MCF 10A (cell line): ENCODE measurements at regions not wholly inside any gene's neighbourhood (a gene's known extent, or its start where the extent isn't known, plus 50 kb on each side); places are given as distances from the start of the nearest gene placed in this dataset.

ENCODE experiments used
- BruUV-seq: library from RNA; stranded (reverse); fragments of 400-500 nt; replicated peaks from 2 replicates; lab custom pipeline; 2021; lab: Mats Ljungman, UMichigan
- CTCF ChIA-PET: fragments of 300-600 bp; sonication (Branson Sonifier 250); formaldehyde crosslinking; extraction: SDS; loops from one replicate; lab custom pipeline; 2021; ENCODE audit warnings: antibody characterized with exemption, inconsistent platforms; lab: Yijun Ruan, JAX
- POLR2A ChIA-PET: fragments of 300-600, 350-650 bp; sonication (Branson Sonifier 250); formaldehyde crosslinking; extraction: SDS; loops from one replicate; lab custom pipeline; 2020; ENCODE audit warnings: antibody characterized with exemption, inconsistent platforms; lab: Yijun Ruan, JAX
- DNase-seq: peaks from one replicate; pipeline ENCODE4 v3.0.0-alpha.2; 2018; ENCODE audit not compliant: unreplicated experiment
- H3K27ac Mint-ChIP-seq: one replicate; pipeline ENCODE4 v1.8.0; 2022; ENCODE audit warnings: mild to moderate bottlenecking, low read depth, mixed read lengths; ENCODE audit not compliant: unreplicated experiment
- H3K27me3 Mint-ChIP-seq: one replicate; pipeline ENCODE4 v1.8.0; 2022; ENCODE audit warnings: mixed read lengths; ENCODE audit not compliant: insufficient read depth, unreplicated experiment
- H3K36me3 Mint-ChIP-seq: one replicate; pipeline ENCODE4 v1.8.0; 2022; ENCODE audit warnings: mild to moderate bottlenecking, moderate library complexity, mixed read lengths; ENCODE audit not compliant: insufficient read depth, unreplicated experiment
- H3K4me1 Mint-ChIP-seq: one replicate; pipeline ENCODE4 v1.8.0; 2022; ENCODE audit warnings: mixed read lengths; ENCODE audit not compliant: insufficient read depth, unreplicated experiment
- H3K4me3 Mint-ChIP-seq: one replicate; pipeline ENCODE4 v1.8.0; 2022; ENCODE audit warnings: mild to moderate bottlenecking, moderate library complexity, mixed read lengths; ENCODE audit not compliant: unreplicated experiment
- H3K9me3 Mint-ChIP-seq: one replicate; pipeline ENCODE4 v1.8.0; 2022; ENCODE audit warnings: mixed read lengths; ENCODE audit not compliant: unreplicated experiment
- CTCF ChIP-seq: fragments of 200-600 bp; IDR thresholded peaks from one replicate; pipeline ENCODE4 v1.8.0; 2022; ENCODE audit warnings: antibody characterized with exemption, mild to moderate bottlenecking; ENCODE audit not compliant: unreplicated experiment
- intact Hi-C: fragments of 100-400 bp; cut with micrococcal nuclease; formaldehyde crosslinking; loops from 2 replicates; pipeline ENCODE4 v1.14.1; 2022

- Mint-ChIP-seq H3K36me3 (no peaks in the 10 kb centered on the region), H3K27me3 (no peaks in the 10 kb centered on the region), H3K4me1 (peaks cover 15% of the 10 kb centered on the region), H3K9me3 (no peaks in the 10 kb centered on the region), H3K27ac (peak overlapping the region; percentile 20), H3K4me3 (no peak overlapping the region)
- POLR2A ChIA-PET = interaction anchor here (0.6 to 1.3 kb wide), 3 partner anchors 16 to 266 kb away, joined by 3 read pairs; no protein-coding TSS in a partner anchor
- intact Hi-C loops = no loop called here
- DNase-seq = no peak
- CTCF ChIA-PET = no interaction called here
- BruUV-seq = no TSS peak
- TF ChIP-seq CTCF = no peak
These were observed 959.1 kb upstream of the SLC10A2 start for GRCh38 chr13:104025303-104025702.

- ChIA-PET CTCF (interaction anchor here (0.6 kb wide), 1 partner anchor 15 kb away, joined by 3 read pairs; no protein-coding TSS in a partner anchor), POLR2A (interaction anchor here (1.3 kb wide), 1 partner anchor 21 kb away, joined by 3 read pairs; no protein-coding TSS in a partner anchor)
- no peaks in the 10 kb centered on the region for H3K9me3 Mint-ChIP-seq
- TF ChIP-seq CTCF = no peak
- peak overlapping the region; percentile 20 for H3K27ac Mint-ChIP-seq
- DNase-seq = peak; percentile 54
- no TSS peak for BruUV-seq
- H3K36me3 Mint-ChIP-seq = no peaks in the 10 kb centered on the region
- no peaks in the 10 kb centered on the region for H3K27me3 Mint-ChIP-seq
- peaks cover 15% of the 10 kb centered on the region for H3K4me1 Mint-ChIP-seq
- intact Hi-C loops = no loop called here
- no peak overlapping the region for H3K4me3 Mint-ChIP-seq
These were observed 958.4 kb upstream of the SLC10A2 start for GRCh38 chr13:104024416-104025170.

- no peaks in the 10 kb centered on the region for H3K9me3 Mint-ChIP-seq
- no TSS peak for BruUV-seq
- CTCF ChIA-PET = no interaction called here
- peaks cover 15% of the 10 kb centered on the region for H3K4me1 Mint-ChIP-seq
- H3K27me3 Mint-ChIP-seq = no peaks in the 10 kb centered on the region
- H3K4me3 Mint-ChIP-seq = no peak overlapping the region
- H3K36me3 Mint-ChIP-seq = no peaks in the 10 kb centered on the region
- POLR2A ChIA-PET = no interaction called here
- intact Hi-C loops = no loop called here
- H3K27ac Mint-ChIP-seq = no peak overlapping the region
- no peak for TF ChIP-seq CTCF
- no peak for DNase-seq
These were observed 955.7 kb upstream of the SLC10A2 start for GRCh38 chr13:104021806-104022397.

GRCh38 chr13:104017317-104017716, 951.1 kb upstream of the SLC10A2 start:
- Mint-ChIP-seq H3K4me1 (peaks cover 11% of the 10 kb centered on the region), H3K27me3 (no peaks in the 10 kb centered on the region), H3K4me3 (no peak overlapping the region), H3K9me3 (no peaks in the 10 kb centered on the region), H3K36me3 (no peaks in the 10 kb centered on the region), H3K27ac (no peak overlapping the region)
- POLR2A ChIA-PET = no interaction called here
- DNase-seq = no peak
- intact Hi-C loops = no loop called here
- BruUV-seq = no TSS peak
- CTCF ChIA-PET = no interaction called here
- TF ChIP-seq CTCF = no peak
